SK-N-MC (cell line): ENCODE measurements at regions not wholly inside any gene's neighbourhood (a gene's known extent, or its start where the extent isn't known, plus 50 kb on each side); places are given as distances from the start of the nearest gene placed in this dataset.

Experiments used
- EZH2 ChIP-seq: fragments of 200-600 bp; sonication (generic); IDR thresholded peaks from one replicate; pipeline ENCODE4 v1.6.1; 2017; ENCODE audit warnings: antibody characterized with exemption
- FOXP2 ChIP-seq: optimal IDR thresholded peaks from 2 replicates; pipeline ENCODE3; 2011; ENCODE audit warnings: mild to moderate bottlenecking, moderate library complexity; ENCODE audit not compliant: insufficient read depth; ENCODE audit errors: extremely low read length, control extremely low read depth
- POLR2AphosphoS5 ChIP-seq: IDR thresholded peaks from 2 replicates; pipeline ENCODE4 v1.6.1; 2012; ENCODE audit warnings: mild to moderate bottlenecking, low read depth, low read length, borderline replicate concordance

DNA sequence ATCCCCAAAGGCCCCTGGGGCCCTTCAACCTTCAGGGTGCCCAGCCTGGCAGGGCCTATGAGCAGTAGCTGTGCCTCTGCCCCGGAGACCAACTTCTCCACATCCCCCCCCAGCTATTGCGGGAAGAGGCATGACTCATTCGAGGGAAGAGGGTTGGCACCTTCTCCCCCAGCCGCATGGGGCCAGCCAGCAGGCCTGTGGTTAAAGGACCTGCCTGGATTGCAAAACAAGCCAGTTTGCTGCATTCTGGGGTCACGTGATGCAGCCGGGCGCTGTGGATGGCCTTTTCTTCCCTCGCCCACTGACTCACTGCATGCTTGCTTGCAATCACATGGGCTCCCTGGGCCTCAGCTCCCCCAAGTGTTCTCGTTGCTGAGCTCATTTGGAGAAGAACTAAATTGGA lies 182.5 kb downstream of the MAFB start:
- no peak for TF ChIP-seq EZH2
- TF ChIP-seq POLR2AphosphoS5, result no peak
- TF ChIP-seq FOXP2, result no peak
